Breast epithelium (tissue), 4 donors: ENCODE measurements at regions not wholly inside any gene's neighbourhood (a gene's known extent, or its start where the extent isn't known, plus 50 kb on each side); places are given as distances from the start of the nearest gene placed in this dataset.

ENCODE experiments used
- DNase-seq, 2 donors: peaks; one replicate each; pipeline ENCODE4 v3.0.0-alpha.2; 2019; ENCODE audit warnings: low spot score in 2 of 2
- H3K27ac ChIP-seq, 2 donors: fragments of 200-600 bp; sonication (generic) in 1 of 2; one replicate each; pipeline ENCODE4 v1.5.1; 2016 to 2019; ENCODE audit warnings: mild to moderate bottlenecking in 1 of 2
- H3K27me3 ChIP-seq, 2 donors: fragments of 200-600 bp; sonication (generic) in 1 of 2; one replicate each; pipeline versions ENCODE4 v1.5.1 to v1.6.0; 2017 to 2019; ENCODE audit warnings: control low read depth in 1 of 2, mild to moderate bottlenecking in 1 of 2
- H3K36me3 ChIP-seq: fragments of 200-600 bp; one replicate; pipeline ENCODE4 v1.5.1; 2019
- H3K4me1 ChIP-seq, 2 donors: fragments of 200-600 bp; sonication (generic); one replicate each; pipeline ENCODE4 v1.5.1; 2016 to 2019; ENCODE audit warnings: control low read depth in 1 of 2
- H3K4me3 ChIP-seq, 3 donors: fragments of 200-600 bp; sonication (generic); 1 replicate in 2 of 3; 2 replicates in 1 of 3; pipeline ENCODE4 v1.5.1; 2016 to 2019; ENCODE audit warnings: mild to moderate bottlenecking in 3 of 3, moderate library complexity in 2 of 3
- H3K9me3 ChIP-seq, 2 donors: fragments of 200-600 bp; sonication (generic) in 1 of 2; one replicate each; pipeline ENCODE4 v1.5.1; 2016 to 2019; ENCODE audit warnings: control low read depth in 1 of 2
- CTCF ChIP-seq, 3 donors: fragments of 450-650 bp; IDR thresholded peaks; one replicate each; pipeline ENCODE4 v1.5.1; 2016 to 2017; ENCODE audit warnings: antibody characterized with exemption in 3 of 3, mild to moderate bottlenecking in 3 of 3, moderate library complexity in 3 of 3
- POLR2A ChIP-seq: fragments of 450-650 bp; IDR thresholded peaks from one replicate; pipeline ENCODE4 v1.6.1; 2016; ENCODE audit warnings: antibody characterized with exemption, mild to moderate bottlenecking, moderate library complexity
- POLR2AphosphoS5 ChIP-seq, 3 donors: sonication (generic); formaldehyde crosslinking; IDR thresholded peaks; one replicate each; pipeline ENCODE4 v1.6.1; 2017; ENCODE audit warnings: antibody characterized with exemption in 3 of 3
- intact Hi-C: fragments of 100-400 bp; cut with DNase I; formaldehyde crosslinking; loops from one replicate; pipeline ENCODE4 v1.15.1; 2023; ENCODE audit warnings: low total_unique reads

GRCh38 chr11:90329043-90329442, 106.2 kb upstream of the CHORDC1 start:
- no peak for TF ChIP-seq CTCF (IDR thresholded peaks at IDR 0.05)
- no peak for TF ChIP-seq POLR2AphosphoS5 (IDR thresholded peaks at IDR 0.05)
- no peak for TF ChIP-seq POLR2A
- intact Hi-C loops = no loop called here

GRCh38 chr11:90326647-90327046, 103.8 kb upstream of the CHORDC1 start:
- DNase-seq = no peak
- Histone ChIP-seq H3K36me3 (no peaks in the 10 kb centered on the region), H3K4me1 (no peaks in the 10 kb centered on the region), H3K27ac (no peak overlapping the region), H3K9me3 (no peaks in the 10 kb centered on the region), H3K4me3 (no peak overlapping the region), H3K27me3 (no peaks in the 10 kb centered on the region)
- TF ChIP-seq CTCF (IDR thresholded peaks at IDR 0.05) (no peak), POLR2AphosphoS5 (IDR thresholded peaks at IDR 0.05) (no peak), POLR2A (no peak)
- intact Hi-C loops = no loop called here

More at GRCh38 chr11:90329043-90329442, 106.2 kb upstream of the CHORDC1 start:
- no peaks in the 10 kb centered on the region for H3K9me3 ChIP-seq
- no peak overlapping the region for H3K4me3 ChIP-seq
- DNase-seq = no peak
- H3K36me3 ChIP-seq = no peaks in the 10 kb centered on the region
- H3K4me1 ChIP-seq = no peaks in the 10 kb centered on the region
- no peak overlapping the region for H3K27ac ChIP-seq
- H3K27me3 ChIP-seq = no peaks in the 10 kb centered on the region

- Histone ChIP-seq H3K27ac (no peak overlapping the region), H3K4me3 (no peak overlapping the region), H3K27me3 (no peaks in the 10 kb centered on the region), H3K4me1 (peaks cover 0 to 4% of the 10 kb centered on the region in 2 donors), H3K9me3 (no peaks in the 10 kb centered on the region), H3K36me3 (no peaks in the 10 kb centered on the region)
- TF ChIP-seq POLR2A (no peak), CTCF (IDR thresholded peaks at IDR 0.05) (no peak), POLR2AphosphoS5 (IDR thresholded peaks at IDR 0.05) (no peak)
- intact Hi-C loops = no loop called here
- DNase-seq = no peak
Measured at GRCh38 chr11:90323289-90323688, 100.4 kb upstream of the CHORDC1 start.

GRCh38 chr11:90321018-90321417, 98.2 kb upstream of the CHORDC1 start:
- TF ChIP-seq CTCF (IDR thresholded peaks at IDR 0.05) (no peak), POLR2A (no peak), POLR2AphosphoS5 (IDR thresholded peaks at IDR 0.05) (no peak)
- intact Hi-C loops = no loop called here
- H3K4me1 ChIP-seq = peaks cover 0 to 4% of the 10 kb centered on the region in 2 donors
- H3K27me3 ChIP-seq = no peaks in the 10 kb centered on the region
- H3K36me3 ChIP-seq = no peaks in the 10 kb centered on the region
- no peak overlapping the region for H3K27ac ChIP-seq
- H3K4me3 ChIP-seq = no peak overlapping the region
- DNase-seq = no peak
- no peaks in the 10 kb centered on the region for H3K9me3 ChIP-seq

GRCh38 chr11:90318651-90319050, 95.8 kb upstream of the CHORDC1 start:
- no peak overlapping the region for H3K27ac ChIP-seq
- DNase-seq = no peak
- peaks cover 0 to 4% of the 10 kb centered on the region in 2 donors for H3K4me1 ChIP-seq
- no peak for TF ChIP-seq CTCF (IDR thresholded peaks at IDR 0.05)
- no peak for TF ChIP-seq POLR2AphosphoS5 (IDR thresholded peaks at IDR 0.05)
- no peak for TF ChIP-seq POLR2A
- H3K4me3 ChIP-seq = no peak overlapping the region
- intact Hi-C loops = no loop called here
- no peaks in the 10 kb centered on the region for H3K36me3 ChIP-seq
- H3K27me3 ChIP-seq = no peaks in the 10 kb centered on the region
- H3K9me3 ChIP-seq = no peaks in the 10 kb centered on the region
